Parathyroid adenoma (tissue), 2 donors: ENCODE measurements at regions not wholly inside any gene's neighbourhood (a gene's known extent, or its start where the extent isn't known, plus 50 kb on each side); places are given as distances from the start of the nearest gene placed in this dataset.

Experiments used
- H2AFZ ChIP-seq: fragments of 300-600 bp; sonication (generic); one replicate; pipeline ENCODE4 v1.7.0; 2017; ENCODE audit warnings: antibody characterized with exemption, mild to moderate bottlenecking
- H3K27ac ChIP-seq: fragments of 300-600 bp; sonication (generic); one replicate; pipeline ENCODE4 v1.7.0; 2017
- H3K27me3 ChIP-seq: fragments of 300-600 bp; sonication (generic); one replicate; pipeline ENCODE4 v1.7.0; 2017; ENCODE audit warnings: low read length; ENCODE audit not compliant: control insufficient read depth, insufficient read depth
- H3K36me3 ChIP-seq: fragments of 300-600 bp; sonication (generic); one replicate; pipeline ENCODE4 v1.7.0; 2017; ENCODE audit warnings: low read length; ENCODE audit not compliant: control insufficient read depth, insufficient read depth
- H3K4me1 ChIP-seq: fragments of 300-600 bp; sonication (generic); one replicate; pipeline ENCODE4 v1.7.0; 2017; ENCODE audit warnings: control low read depth
- H3K4me2 ChIP-seq: fragments of 300-600 bp; sonication (generic); one replicate; pipeline ENCODE4 v1.7.0; 2017; ENCODE audit warnings: low read length
- H3K4me3 ChIP-seq: fragments of 300-600 bp; sonication (generic); one replicate; pipeline ENCODE4 v1.7.0; 2017; ENCODE audit warnings: low read depth, low read length
- H3K79me2 ChIP-seq: fragments of 300-600 bp; sonication (generic); one replicate; pipeline ENCODE4 v1.7.0; 2017; ENCODE audit warnings: control low read depth
- H3K9ac ChIP-seq: fragments of 300-600 bp; sonication (generic); one replicate; pipeline ENCODE4 v1.7.0; 2017; ENCODE audit warnings: mild to moderate bottlenecking
- H3K9me3 ChIP-seq: fragments of 300-600 bp; sonication (generic); one replicate; pipeline ENCODE4 v1.7.0; 2017; ENCODE audit warnings: low read length; ENCODE audit not compliant: control insufficient read depth
- TF ChIP-seq, protein P1 (sequence below): fragments of 300-600 bp; sonication (generic); IDR thresholded peaks from one replicate; pipeline ENCODE4 v1.7.0; 2017; ENCODE audit warnings: antibody characterized with exemption, mild to moderate bottlenecking
- donor health status: primary hyperparathyroidism.

- TF ChIP-seq, protein P1, sequence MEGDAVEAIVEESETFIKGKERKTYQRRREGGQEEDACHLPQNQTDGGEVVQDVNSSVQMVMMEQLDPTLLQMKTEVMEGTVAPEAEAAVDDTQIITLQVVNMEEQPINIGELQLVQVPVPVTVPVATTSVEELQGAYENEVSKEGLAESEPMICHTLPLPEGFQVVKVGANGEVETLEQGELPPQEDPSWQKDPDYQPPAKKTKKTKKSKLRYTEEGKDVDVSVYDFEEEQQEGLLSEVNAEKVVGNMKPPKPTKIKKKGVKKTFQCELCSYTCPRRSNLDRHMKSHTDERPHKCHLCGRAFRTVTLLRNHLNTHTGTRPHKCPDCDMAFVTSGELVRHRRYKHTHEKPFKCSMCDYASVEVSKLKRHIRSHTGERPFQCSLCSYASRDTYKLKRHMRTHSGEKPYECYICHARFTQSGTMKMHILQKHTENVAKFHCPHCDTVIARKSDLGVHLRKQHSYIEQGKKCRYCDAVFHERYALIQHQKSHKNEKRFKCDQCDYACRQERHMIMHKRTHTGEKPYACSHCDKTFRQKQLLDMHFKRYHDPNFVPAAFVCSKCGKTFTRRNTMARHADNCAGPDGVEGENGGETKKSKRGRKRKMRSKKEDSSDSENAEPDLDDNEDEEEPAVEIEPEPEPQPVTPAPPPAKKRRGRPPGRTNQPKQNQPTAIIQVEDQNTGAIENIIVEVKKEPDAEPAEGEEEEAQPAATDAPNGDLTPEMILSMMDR: no peak
- Histone ChIP-seq H3K79me2 (no peaks in the 10 kb centered on the region), H3K36me3 (no peaks in the 10 kb centered on the region), H3K4me1 (no peaks in the 10 kb centered on the region), H3K27me3 (no peaks in the 10 kb centered on the region), H3K9ac (no peak overlapping the region), H3K4me3 (no peak overlapping the region), H3K4me2 (no peak overlapping the region), H3K27ac (no peak overlapping the region), H3K9me3 (no peaks in the 10 kb centered on the region), H2AFZ (no peak overlapping the region)
Measured at GRCh38 chr19:16014923-16015804, 61.1 kb upstream of the TPM4 start.

GRCh38 chr19:16015805-16016173, 60.5 kb upstream of the TPM4 start:
- H3K9ac ChIP-seq: no peak overlapping the region
- H3K4me2 ChIP-seq: no peak overlapping the region
- no peaks in the 10 kb centered on the region for H3K4me1 ChIP-seq
- TF ChIP-seq, protein P1: no peak
- no peak overlapping the region for H3K27ac ChIP-seq
- H3K36me3 ChIP-seq: no peaks in the 10 kb centered on the region
- H3K79me2 ChIP-seq: no peaks in the 10 kb centered on the region
- H3K9me3 ChIP-seq: no peaks in the 10 kb centered on the region
- no peak overlapping the region for H2AFZ ChIP-seq
- no peak overlapping the region for H3K4me3 ChIP-seq
- no peaks in the 10 kb centered on the region for H3K27me3 ChIP-seq

DNA sequence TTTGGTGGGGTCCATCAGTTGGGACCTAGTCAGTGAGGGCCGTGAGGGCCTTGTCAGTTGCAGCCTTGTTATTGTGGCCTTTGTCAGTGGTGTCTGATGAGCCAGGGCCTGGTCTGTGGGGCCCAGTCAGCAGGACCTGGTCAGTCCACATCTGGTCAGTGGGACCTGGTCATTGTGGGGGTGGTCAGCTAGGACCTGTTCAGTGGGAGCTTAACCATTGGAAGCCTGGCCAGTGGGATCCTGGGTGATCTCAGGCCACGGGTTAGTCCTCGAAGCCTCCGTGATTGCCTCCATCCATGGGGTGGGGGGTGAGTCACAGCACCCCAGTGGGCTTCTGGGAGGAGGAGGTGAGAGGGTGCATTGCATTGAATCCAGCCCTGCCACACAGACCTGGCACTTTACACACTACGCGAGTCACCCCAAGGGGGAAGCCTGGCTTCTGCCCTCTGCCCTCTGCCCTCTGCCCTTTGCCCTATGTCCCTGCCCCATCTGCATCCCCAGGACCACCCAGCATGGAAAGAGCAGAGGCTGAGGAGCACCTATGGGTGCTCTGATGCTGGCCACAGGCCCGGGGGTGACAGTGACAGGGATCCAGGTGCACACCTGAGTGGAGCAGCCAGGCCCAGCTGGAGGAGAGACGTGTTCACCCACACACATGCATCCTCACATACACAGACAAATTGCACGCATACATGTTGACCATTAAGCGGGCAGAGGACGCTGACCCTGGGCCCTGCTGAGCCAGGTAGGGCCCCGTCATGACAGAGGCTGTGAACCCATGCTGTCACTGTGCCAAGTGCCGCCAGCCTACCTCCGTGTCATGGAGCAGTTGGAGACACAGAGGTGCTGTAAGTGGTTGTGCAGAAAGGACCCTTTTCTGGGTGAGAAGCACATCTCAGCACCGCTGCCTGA, 59.8 kb upstream of the TPM4 start:
- no peak overlapping the region for H2AFZ ChIP-seq
- no peaks in the 10 kb centered on the region for H3K36me3 ChIP-seq
- no peaks in the 10 kb centered on the region for H3K9me3 ChIP-seq

DNA sequence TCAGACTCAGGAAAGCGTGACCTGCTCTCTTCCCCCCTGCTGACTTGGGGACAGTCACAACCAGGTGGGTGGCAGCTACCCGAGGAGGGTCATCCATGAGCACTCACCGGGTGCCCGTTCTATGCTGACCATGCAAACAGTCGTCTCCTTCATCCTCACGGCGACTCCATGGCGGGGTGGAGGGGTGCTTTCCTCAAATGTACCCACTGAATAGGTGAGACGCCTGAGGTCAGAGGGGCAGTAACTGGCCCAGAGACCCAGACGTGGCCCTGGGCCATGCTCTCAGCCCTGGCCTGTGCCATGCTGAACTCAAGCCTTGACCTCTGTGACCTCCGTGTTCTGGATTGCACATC, 59.2 kb upstream of the TPM4 start:
- H3K27ac ChIP-seq: no peak overlapping the region
- no peak overlapping the region for H3K4me3 ChIP-seq
- no peaks in the 10 kb centered on the region for H3K9me3 ChIP-seq
- TF ChIP-seq, protein P1: no peak
- H3K9ac ChIP-seq: no peak overlapping the region
- H3K4me2 ChIP-seq: no peak overlapping the region
- H3K36me3 ChIP-seq: no peaks in the 10 kb centered on the region
- H3K79me2 ChIP-seq: no peaks in the 10 kb centered on the region
- no peak overlapping the region for H2AFZ ChIP-seq
- no peaks in the 10 kb centered on the region for H3K4me1 ChIP-seq
- no peaks in the 10 kb centered on the region for H3K27me3 ChIP-seq

More for the DNA sequence above, 59.8 kb upstream of the TPM4 start:
- Histone ChIP-seq H3K9ac (no peak overlapping the region), H3K27me3 (no peaks in the 10 kb centered on the region), H3K4me3 (no peak overlapping the region), H3K27ac (no peak overlapping the region), H3K4me2 (no peak overlapping the region), H3K4me1 (no peaks in the 10 kb centered on the region), H3K79me2 (no peaks in the 10 kb centered on the region)
- TF ChIP-seq, protein P1: no peak
